Activated naive CD4-positive, alpha-beta T cell treated with anti-CD3 and anti-CD28 coated beads, Interleukin-2, amount 50 U/mL, for 72 hours (primary cell): ENCODE measurements at regions not wholly inside any gene's neighbourhood (a gene's known extent, or its start where the extent isn't known, plus 50 kb on each side); places are given as distances from the start of the nearest gene placed in this dataset.

Experiments
- ATAC-seq, 2 donors: fragments of 150-1000 bp; cut with Tn5 transposase; 2 replicates each; pipeline ENCODE4 v1.10.0; 2021; ENCODE audit warnings: mild to moderate bottlenecking in 2 of 2, moderate library complexity in 2 of 2
- DNase-seq, 2 donors: peaks; one replicate each; pipeline ENCODE4 v3.0.0; 2021 to 2022; ENCODE audit warnings: low spot score in 2 of 2
- H3K27ac Mint-ChIP-seq, 2 donors: one replicate each; pipeline ENCODE4 v1.8.0; 2022; ENCODE audit warnings: mild to moderate bottlenecking in 2 of 2, mixed read lengths in 2 of 2
- H3K36me3 Mint-ChIP-seq, 2 donors: one replicate each; pipeline ENCODE4 v1.8.0; 2022; ENCODE audit warnings: mixed read lengths in 2 of 2
- H3K9me3 Mint-ChIP-seq, 2 donors: one replicate each; pipeline ENCODE4 v1.8.0; 2022; ENCODE audit warnings: mixed read lengths in 2 of 2

GRCh38 chr4:176843710-176844109, 51.0 kb upstream of the VEGFC start:
- Mint-ChIP-seq H3K9me3 (peaks cover 0 to 5% of the 10 kb centered on the region in 2 donors), H3K36me3 (no peaks in the 10 kb centered on the region), H3K27ac (no peak overlapping the region)
- DNase-seq = no peak
- ATAC-seq = no peak

- no peak overlapping the region for H3K27ac Mint-ChIP-seq
- H3K9me3 Mint-ChIP-seq = peaks cover 0 to 5% of the 10 kb centered on the region in 2 donors
- H3K36me3 Mint-ChIP-seq = no peaks in the 10 kb centered on the region
- DNase-seq (no peak), ATAC-seq (no peak)
Observed at GRCh38 chr4:176844448-176844847, 51.7 kb upstream of the VEGFC start.

- H3K9me3 Mint-ChIP-seq = peaks cover 0 to 5% of the 10 kb centered on the region in 2 donors
- ATAC-seq (no peak), DNase-seq (no peak)
- no peak overlapping the region for H3K27ac Mint-ChIP-seq
- no peaks in the 10 kb centered on the region for H3K36me3 Mint-ChIP-seq
Observed at GRCh38 chr4:176845636-176846035, 52.9 kb upstream of the VEGFC start.

- no peak for DNase-seq
- H3K36me3 Mint-ChIP-seq = no peaks in the 10 kb centered on the region
- no peak for ATAC-seq
- H3K9me3 Mint-ChIP-seq = peaks cover 0 to 13% of the 10 kb centered on the region in 2 donors
- H3K27ac Mint-ChIP-seq = no peak overlapping the region
Observed at GRCh38 chr4:176849076-176849475, 56.4 kb upstream of the VEGFC start.

- ATAC-seq (no peak), DNase-seq (no peak)
- Mint-ChIP-seq H3K36me3 (no peaks in the 10 kb centered on the region), H3K27ac (no peak overlapping the region), H3K9me3 (peaks cover 0 to 13% of the 10 kb centered on the region in 2 donors)
Observed at GRCh38 chr4:176850436-176850835, 57.7 kb upstream of the VEGFC start.

- DNase-seq (no peak), ATAC-seq (no peak)
- no peaks in the 10 kb centered on the region for H3K36me3 Mint-ChIP-seq
- H3K27ac Mint-ChIP-seq = no peak overlapping the region
- peaks cover 0 to 16% of the 10 kb centered on the region in 2 donors for H3K9me3 Mint-ChIP-seq
Observed at GRCh38 chr4:176856421-176856820, 63.7 kb upstream of the VEGFC start.

GRCh38 chr4:176858839-176859238, 66.1 kb upstream of the VEGFC start:
- peaks cover 8 to 13% of the 10 kb centered on the region in 2 donors for H3K9me3 Mint-ChIP-seq
- no peak overlapping the region for H3K27ac Mint-ChIP-seq
- DNase-seq (no peak), ATAC-seq (no peak)
- H3K36me3 Mint-ChIP-seq = no peaks in the 10 kb centered on the region

GRCh38 chr4:176864238-176864637, 71.5 kb upstream of the VEGFC start:
- Mint-ChIP-seq H3K9me3 (peaks cover 8 to 15% of the 10 kb centered on the region in 2 donors), H3K36me3 (no peaks in the 10 kb centered on the region), H3K27ac (no peak overlapping the region)
- DNase-seq = no peak
- no peak for ATAC-seq

GRCh38 chr4:176868676-176869075, 76.0 kb upstream of the VEGFC start:
- Mint-ChIP-seq H3K27ac (no peak overlapping the region), H3K9me3 (peaks cover 8 to 21% of the 10 kb centered on the region in 2 donors), H3K36me3 (no peaks in the 10 kb centered on the region)
- ATAC-seq (no peak), DNase-seq (no peak)

GRCh38 chr4:176872461-176872860, 79.7 kb upstream of the VEGFC start:
- no peak overlapping the region for H3K27ac Mint-ChIP-seq
- no peak for ATAC-seq
- H3K36me3 Mint-ChIP-seq = no peaks in the 10 kb centered on the region
- no peak for DNase-seq
- H3K9me3 Mint-ChIP-seq = peaks cover 12 to 26% of the 10 kb centered on the region in 2 donors

- Mint-ChIP-seq H3K36me3 (no peaks in the 10 kb centered on the region), H3K27ac (no peak overlapping the region), H3K9me3 (peaks cover 12 to 24% of the 10 kb centered on the region in 2 donors)
- ATAC-seq = no peak
- no peak for DNase-seq
Observed at GRCh38 chr4:176874721-176875445, 82.2 kb upstream of the VEGFC start.

GRCh38 chr4:176875446-176875930, 82.8 kb upstream of the VEGFC start:
- no peaks in the 10 kb centered on the region for H3K36me3 Mint-ChIP-seq
- H3K9me3 Mint-ChIP-seq = peaks cover 13 to 23% of the 10 kb centered on the region in 2 donors
- DNase-seq (no peak), ATAC-seq (no peak)
- no peak overlapping the region for H3K27ac Mint-ChIP-seq

GRCh38 chr4:176879380-176880116, 86.8 kb upstream of the VEGFC start:
- no peak overlapping the region for H3K27ac Mint-ChIP-seq

GRCh38 chr4:176882206-176882605, 89.5 kb upstream of the VEGFC start:
- Mint-ChIP-seq H3K27ac (no peak overlapping the region), H3K9me3 (peaks cover 5 to 14% of the 10 kb centered on the region in 2 donors), H3K36me3 (no peaks in the 10 kb centered on the region)
- ATAC-seq (no peak), DNase-seq (no peak)

More at GRCh38 chr4:176879380-176880116, 86.8 kb upstream of the VEGFC start:
- H3K9me3 Mint-ChIP-seq = peaks cover 9 to 22% of the 10 kb centered on the region in 2 donors
- no peaks in the 10 kb centered on the region for H3K36me3 Mint-ChIP-seq
- ATAC-seq (no peak), DNase-seq (no peak)

- Mint-ChIP-seq H3K9me3 (peaks cover 5 to 14% of the 10 kb centered on the region in 2 donors), H3K36me3 (no peaks in the 10 kb centered on the region), H3K27ac (no peak overlapping the region)
- ATAC-seq (no peak), DNase-seq (no peak)
Observed at GRCh38 chr4:176883108-176883550, 90.4 kb upstream of the VEGFC start.

- Mint-ChIP-seq H3K36me3 (no peaks in the 10 kb centered on the region), H3K9me3 (peaks cover 5 to 11% of the 10 kb centered on the region in 2 donors), H3K27ac (no peak overlapping the region)
- DNase-seq (no peak), ATAC-seq (no peak)
Observed at GRCh38 chr4:176883681-176884418, 91.1 kb upstream of the VEGFC start.

- DNase-seq = no peak
- ATAC-seq = no peak
- no peaks in the 10 kb centered on the region for H3K36me3 Mint-ChIP-seq
- H3K9me3 Mint-ChIP-seq = peaks cover 3 to 7% of the 10 kb centered on the region in 2 donors
- H3K27ac Mint-ChIP-seq = no peak overlapping the region
Observed at GRCh38 chr4:176885224-176885623, 92.5 kb upstream of the VEGFC start.
